DMS 273 (cell line): ENCODE measurements at regions not wholly inside any gene's neighbourhood (a gene's known extent, or its start where the extent isn't known, plus 50 kb on each side); places are given as distances from the start of the nearest gene placed in this dataset.
"Not testable (repeated sequence)": the region's sequence is repeated elsewhere in the genome, so short reads cannot be mapped to it uniquely, and the experiment has no call there.

Experiments
- DNase-seq: peaks from one replicate; lab custom pipeline; 2025; ENCODE audit not compliant: unreplicated experiment; lab: John Stamatoyannopoulos, UW

DNA sequence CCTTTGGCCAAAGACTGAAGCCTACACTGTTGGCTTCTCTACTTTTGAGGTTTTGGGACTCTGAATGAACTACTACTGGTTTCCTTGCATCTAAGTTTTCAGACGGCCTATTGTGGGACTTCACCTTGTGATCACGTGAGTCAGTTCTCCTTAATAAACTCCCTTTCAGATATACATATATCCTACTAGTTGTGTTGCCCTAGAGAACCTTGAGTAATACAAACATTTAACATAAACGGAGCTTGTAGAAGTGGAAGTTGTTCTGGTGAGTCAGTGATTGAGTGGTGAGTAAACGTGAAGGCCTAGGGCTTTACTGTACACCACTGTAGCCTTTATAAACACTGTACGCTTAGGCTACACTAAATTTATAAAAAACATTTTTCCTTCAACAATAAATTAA is 107.2 kb upstream of the CDH2 start:
- DNase-seq = no peak

DNA sequence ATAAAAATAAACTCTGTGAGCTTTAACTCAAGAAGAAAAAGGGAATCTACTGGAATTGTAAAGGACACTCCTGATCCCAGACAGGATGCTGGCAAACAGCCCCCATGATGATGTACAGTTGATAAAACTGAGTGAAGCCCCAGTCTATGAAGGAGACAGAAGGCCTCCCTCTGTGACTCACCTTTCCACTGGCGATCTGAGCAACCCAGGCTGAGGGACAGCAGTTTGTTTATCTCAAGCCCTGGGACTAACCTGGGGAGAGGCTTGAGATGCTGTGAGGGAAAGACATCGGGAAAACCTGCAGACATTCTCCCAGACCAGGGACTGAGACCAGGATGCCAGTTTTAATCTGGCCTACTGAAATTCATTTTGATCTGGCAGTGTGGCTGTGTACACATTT is 104.5 kb upstream of the CDH2 start:
- no peak for DNase-seq

- DNase-seq = no peak
These were observed 92.8 kb upstream of the CDH2 start for GRCh38 chr18:28269750-28270149.

- no peak for DNase-seq
These were observed 91.1 kb upstream of the CDH2 start for GRCh38 chr18:28267878-28268625.

DNA sequence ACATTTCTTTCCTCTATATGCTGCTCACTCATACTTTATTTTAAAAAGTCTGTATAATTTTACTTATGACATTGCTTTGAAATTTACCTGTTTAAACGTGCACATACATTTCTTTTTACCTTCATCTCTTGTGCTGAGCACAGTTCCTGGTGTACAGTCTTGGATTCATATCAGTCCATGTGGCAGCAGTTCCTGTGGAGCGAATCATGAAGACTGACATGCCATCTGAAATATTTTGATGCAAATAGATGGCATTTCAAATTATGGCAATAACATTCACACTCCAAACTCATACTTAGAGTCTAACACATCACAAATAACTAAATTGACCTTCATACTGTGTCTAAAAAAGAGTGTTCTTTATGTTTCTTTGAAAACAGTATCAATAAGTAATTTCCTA is 90.3 kb upstream of the CDH2 start:
- no peak for DNase-seq

GRCh38 chr18:28256166-28256565 is 79.2 kb upstream of the CDH2 start:
- DNase-seq = no peak

- DNase-seq = no peak
These were observed 71.7 kb upstream of the CDH2 start for GRCh38 chr18:28248653-28249052.

GRCh38 chr18:28240626-28241025 is 63.7 kb upstream of the CDH2 start:
- DNase-seq = not testable (repeated sequence)

DNA sequence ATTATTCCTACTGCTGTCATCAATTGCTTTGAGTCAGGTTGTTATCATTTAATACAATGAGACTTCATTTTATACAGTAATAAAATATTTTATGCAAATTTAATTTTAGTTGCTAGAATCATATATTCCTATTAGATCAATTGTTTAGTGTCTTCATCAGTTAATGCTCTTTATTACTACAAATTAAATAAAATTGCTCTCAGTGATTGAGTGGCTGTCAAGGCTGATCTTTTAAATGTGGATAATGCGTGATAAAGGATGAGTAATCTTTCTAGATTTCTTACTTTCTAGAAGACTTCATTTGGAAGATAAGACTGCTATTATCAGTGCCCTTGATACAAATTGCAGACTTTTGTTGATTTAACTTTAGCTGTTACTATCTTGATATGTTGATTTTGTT is 59.6 kb upstream of the CDH2 start:
- DNase-seq = no peak
